ENCODE measurements at regions not wholly inside any gene's neighbourhood (a gene's known extent, or its start where the extent isn't known, plus 50 kb on each side); places are given as distances from the start of the nearest gene placed in this dataset.

GRCh38 chr2:5493256-5493655 is 198.9 kb upstream of the SOX11 start:
- TF ChIP-seq CTCF (conservative IDR thresholded peaks at IDR 0.05) (no peak), ZFX (IDR thresholded peaks at IDR 0.05) (no peak)

Data from C4-2B (cell line).